ENCODE measurements at regions not wholly inside any gene's neighbourhood (a gene's known extent, or its start where the extent isn't known, plus 50 kb on each side); places are given as distances from the start of the nearest gene placed in this dataset.

DNA sequence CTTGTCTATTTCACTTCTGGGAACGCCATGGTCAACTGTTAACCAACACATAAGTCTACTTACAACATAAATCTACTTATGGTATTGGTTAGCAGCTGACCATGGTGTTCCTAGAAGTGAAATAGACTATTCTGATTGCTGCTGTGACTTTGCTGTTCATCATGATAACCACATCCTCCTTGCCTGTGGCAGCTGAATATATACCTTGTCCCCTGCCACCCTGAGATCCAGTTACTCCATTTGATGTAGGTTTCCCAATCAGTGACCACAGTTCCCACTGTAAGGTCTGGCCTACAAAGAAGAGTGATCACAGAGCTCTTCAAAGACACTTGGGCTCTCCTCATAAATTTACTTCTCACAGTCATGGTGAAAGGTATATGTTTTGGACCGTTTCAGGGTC is 66.8 kb upstream of the ALDH1A3 start:
- TF ChIP-seq, protein P1, sequence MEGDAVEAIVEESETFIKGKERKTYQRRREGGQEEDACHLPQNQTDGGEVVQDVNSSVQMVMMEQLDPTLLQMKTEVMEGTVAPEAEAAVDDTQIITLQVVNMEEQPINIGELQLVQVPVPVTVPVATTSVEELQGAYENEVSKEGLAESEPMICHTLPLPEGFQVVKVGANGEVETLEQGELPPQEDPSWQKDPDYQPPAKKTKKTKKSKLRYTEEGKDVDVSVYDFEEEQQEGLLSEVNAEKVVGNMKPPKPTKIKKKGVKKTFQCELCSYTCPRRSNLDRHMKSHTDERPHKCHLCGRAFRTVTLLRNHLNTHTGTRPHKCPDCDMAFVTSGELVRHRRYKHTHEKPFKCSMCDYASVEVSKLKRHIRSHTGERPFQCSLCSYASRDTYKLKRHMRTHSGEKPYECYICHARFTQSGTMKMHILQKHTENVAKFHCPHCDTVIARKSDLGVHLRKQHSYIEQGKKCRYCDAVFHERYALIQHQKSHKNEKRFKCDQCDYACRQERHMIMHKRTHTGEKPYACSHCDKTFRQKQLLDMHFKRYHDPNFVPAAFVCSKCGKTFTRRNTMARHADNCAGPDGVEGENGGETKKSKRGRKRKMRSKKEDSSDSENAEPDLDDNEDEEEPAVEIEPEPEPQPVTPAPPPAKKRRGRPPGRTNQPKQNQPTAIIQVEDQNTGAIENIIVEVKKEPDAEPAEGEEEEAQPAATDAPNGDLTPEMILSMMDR (conservative IDR thresholded peaks at IDR 0.05; ENCODE audit: low read length): no peak
- no peak for TF ChIP-seq EZH2phosphoT487 (IDR thresholded peaks at IDR 0.05; ENCODE audit: borderline replicate concordance)
